Tongue (tissue), 1 donor: ENCODE measurements at regions not wholly inside any gene's neighbourhood (a gene's known extent, or its start where the extent isn't known, plus 50 kb on each side); places are given as distances from the start of the nearest gene placed in this dataset.
A peak's percentile ranks its signal among the peaks of the same experiment; 100 is the strongest.

Experiments used
- DNase-seq: peaks from one replicate; pipeline ENCODE4 v3.0.0-alpha.2; 2015

DNA sequence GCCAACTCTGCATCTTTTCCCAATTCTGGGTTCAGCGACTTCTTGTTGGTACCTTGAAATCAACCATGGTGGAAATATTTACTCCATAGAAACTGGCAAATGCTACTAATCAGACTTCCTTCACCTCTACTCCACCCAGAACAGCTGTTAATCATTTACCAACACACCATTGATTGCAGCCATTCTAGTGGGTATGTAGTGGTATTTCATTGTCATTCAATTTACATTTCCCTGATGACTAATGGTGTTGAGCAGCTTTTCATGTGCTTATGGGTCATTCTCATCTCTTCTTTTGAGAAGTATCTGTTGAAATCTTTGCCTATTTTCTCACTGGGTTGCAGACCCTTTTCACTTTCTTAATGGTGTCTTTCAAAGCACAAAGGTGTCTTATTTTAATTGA lies 122.4 kb upstream of the MSX2 start:
- no peak for DNase-seq

DNA sequence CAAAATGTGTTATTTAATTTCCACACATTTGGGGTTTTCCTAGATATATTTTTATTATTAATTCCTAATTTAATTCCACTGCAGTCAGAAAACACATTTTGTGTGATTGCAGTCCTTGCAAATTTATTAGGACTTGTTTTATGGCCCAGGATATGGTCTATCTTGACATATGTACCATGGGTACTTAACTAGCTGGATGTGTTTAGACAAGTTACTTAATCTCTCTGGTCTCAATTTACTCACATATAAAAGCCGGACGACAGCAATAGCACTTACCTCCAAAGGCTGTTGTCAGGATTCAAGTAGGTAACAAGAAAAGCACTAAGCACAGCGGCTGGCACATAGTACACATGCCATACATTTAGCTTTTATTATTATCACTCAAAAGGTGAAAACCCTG lies 118.2 kb upstream of the MSX2 start:
- DNase-seq: no peak

GRCh38 chr5:174606646-174607045 lies 117.7 kb upstream of the MSX2 start:
- no peak for DNase-seq

DNA sequence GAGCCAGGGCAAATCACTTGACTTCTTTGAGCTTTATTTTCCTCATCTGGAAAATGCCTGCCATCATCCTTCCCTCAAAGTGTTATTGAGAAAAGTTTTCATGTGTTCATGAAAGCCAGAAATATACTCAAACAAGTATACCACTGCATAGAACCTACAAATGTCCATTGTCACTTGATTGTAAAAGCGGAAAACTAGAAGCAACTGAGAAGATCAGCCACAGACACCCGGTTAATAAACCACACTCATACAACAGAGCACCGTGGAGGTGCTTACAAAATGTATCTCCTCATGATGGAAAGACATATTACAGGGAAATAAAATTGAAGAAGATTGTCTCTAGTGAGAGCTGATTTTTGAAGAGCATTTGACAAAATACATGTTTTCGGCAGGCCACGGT lies 117.2 kb upstream of the MSX2 start:
- no peak for DNase-seq

DNA sequence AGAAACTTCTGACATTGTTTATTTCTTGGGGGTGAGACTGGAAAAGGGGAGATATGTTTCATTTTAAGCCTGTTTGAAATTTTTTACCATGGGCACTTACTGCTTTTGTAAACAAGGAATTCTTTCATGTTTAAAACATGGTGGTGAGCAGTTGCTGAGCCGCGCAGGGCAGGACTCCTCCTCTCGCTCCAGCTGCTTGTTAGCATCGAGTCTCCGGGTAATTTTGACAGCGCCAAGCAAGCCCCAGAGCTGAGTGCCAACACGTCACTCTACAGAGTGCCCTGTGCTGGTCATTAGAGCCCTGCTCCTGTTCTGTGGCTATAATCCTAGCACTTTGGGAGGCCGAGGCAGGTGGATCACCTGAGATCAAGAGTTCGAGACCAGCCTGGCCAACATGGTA lies 116.5 kb upstream of the MSX2 start:
- peak; percentile 63 for DNase-seq

GRCh38 chr5:174608631-174609097 lies 115.7 kb upstream of the MSX2 start:
- no peak for DNase-seq

- DNase-seq: no peak
Measured at GRCh38 chr5:174609116-174609515, 115.3 kb upstream of the MSX2 start.

DNA sequence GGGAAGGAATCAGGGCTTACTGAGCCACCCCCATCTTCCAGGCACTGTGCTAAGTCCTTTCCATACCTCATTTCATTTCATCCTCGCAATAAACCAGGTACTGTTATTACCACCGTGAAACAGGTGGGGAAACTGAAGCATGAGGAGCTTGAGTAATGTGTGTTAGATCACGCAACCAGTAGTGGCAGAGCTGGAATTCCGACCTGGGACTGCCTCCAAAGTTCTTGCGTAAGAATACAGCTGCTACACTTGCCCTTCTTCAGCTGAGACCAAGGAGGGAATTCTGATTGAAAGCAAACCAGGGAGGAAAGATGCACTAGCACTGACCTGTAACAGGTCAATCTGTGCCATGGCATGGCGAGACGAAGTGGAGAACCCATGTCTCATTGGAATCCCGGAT lies 113.4 kb upstream of the MSX2 start:
- peak; percentile 39 for DNase-seq

DNA sequence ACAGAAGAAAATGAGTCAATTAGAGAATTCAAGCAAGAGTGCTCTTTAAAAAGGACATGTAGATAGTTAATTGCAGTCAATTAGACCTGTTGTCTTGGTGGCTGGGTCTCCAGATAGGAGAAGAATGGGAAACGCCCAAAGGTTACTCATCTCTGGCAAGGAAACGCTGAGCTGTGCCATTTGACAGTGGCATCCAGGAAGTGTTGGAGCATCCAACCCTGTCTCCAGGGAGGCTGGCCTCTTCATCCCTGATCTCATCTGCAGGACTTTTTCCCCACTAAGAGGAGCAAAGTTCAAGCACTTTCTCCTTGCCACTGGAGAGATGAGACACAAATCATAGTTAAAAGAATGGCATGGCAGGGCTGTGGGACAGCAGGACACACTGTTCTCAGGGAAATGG lies 111.7 kb upstream of the MSX2 start:
- DNase-seq: no peak

DNA sequence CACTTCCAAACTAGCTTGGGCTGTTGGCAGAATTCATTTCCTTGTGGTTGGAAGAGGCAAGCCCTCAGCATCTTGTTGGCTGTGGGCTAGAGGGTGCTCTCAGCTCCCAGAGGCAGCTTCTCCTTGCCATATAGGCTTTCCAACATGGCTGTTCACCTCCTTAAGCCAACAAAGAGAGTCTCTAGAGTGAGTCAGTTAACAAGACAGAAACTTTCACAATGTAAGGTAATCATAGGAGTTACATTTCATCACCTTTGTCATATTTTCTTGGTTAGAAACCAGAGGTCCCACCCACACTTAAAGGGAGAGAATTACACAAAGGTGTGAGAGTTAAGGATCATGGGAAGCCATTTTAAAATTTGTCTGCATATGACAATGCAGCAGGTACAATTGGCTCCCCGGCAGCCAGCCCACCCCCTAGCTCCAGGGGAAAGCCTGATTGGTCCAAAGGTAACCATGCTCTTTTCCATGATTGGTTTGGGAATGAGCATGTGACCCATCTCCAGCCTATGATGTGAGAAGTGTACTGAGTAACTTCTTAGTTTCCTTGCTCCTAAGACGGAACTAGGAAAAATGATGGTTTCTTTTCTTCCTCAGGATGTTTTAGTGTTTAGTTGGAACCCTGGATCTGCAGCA lies 109.8 kb upstream of the MSX2 start:
- no peak for DNase-seq

DNA sequence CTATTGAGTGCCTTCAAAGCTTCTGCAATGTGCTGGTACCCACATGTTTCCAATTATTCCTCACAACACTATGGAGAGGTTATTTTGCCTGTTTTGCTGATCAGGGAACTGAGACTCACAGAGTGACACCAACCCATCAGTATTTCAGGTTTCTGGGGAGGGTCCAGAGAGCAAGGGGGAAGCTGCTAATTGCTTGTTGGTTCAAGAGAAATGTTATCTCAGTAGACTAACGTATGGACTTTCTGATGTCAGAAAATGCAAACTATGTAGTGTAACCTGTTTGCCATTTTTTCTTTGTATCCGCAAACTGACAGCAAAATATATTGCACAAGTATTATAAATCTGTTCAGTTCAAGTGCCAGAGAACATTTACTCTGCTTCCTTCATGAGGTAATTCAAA lies 108.3 kb upstream of the MSX2 start:
- DNase-seq: no peak

DNA sequence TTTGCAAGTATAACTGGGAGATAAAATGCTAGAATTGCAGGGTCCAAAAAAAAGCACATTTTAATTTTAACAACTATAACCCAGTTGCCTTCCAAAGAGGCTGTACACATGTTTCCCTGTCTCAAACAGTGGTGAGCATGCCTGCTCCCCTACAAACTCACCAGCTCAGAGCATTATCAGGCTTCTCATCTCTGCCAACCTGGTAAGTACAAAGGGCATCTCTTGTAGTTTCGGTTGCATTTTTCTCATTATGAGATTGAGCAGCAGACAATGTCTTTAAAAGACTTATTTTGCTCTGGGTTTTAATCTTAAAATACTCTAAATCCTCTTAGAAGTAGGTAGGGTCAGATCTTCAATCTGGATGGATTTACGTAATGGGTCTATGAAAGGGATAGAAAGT lies 107.1 kb upstream of the MSX2 start:
- DNase-seq: no peak

- no peak for DNase-seq
Measured at GRCh38 chr5:174617910-174618309, 106.5 kb upstream of the MSX2 start.

GRCh38 chr5:174618589-174618988 lies 105.8 kb upstream of the MSX2 start:
- DNase-seq: peak; percentile 41

GRCh38 chr5:174622067-174622466 lies 102.3 kb upstream of the MSX2 start:
- DNase-seq: no peak

GRCh38 chr5:174623018-174623417 lies 101.4 kb upstream of the MSX2 start:
- no peak for DNase-seq

- DNase-seq: no peak
Measured at GRCh38 chr5:174623433-174624019, 100.9 kb upstream of the MSX2 start.

GRCh38 chr5:174624733-174625522 lies 99.5 kb upstream of the MSX2 start:
- no peak for DNase-seq

GRCh38 chr5:174625591-174626350 lies 98.6 kb upstream of the MSX2 start:
- peak; percentile 73 for DNase-seq

DNA sequence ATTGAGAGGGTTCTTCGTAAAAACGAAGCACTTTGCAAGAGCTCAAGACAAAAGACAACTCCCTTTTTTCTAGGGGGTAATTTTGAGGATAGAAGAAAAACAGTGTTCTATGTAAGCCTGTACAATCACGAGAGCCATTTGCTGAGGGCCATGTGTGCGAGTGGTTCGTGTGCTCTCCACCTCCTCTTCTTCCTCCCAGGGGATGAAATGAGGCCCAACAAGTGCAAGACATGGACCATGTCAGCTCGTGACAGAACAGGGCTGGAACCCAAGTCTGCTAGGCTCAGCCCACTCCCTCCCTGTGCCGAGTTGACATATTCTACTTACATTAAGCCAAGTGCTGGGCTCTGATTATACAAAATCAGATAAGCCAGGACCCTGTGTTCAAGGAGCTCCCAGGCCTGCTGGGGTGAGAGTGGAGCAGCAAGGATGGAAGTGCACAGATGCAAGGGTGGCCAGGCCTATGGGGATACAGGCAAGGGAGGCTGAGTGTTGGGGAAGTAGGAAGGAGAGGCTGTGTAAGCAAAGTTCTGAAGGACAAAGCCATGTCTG lies 97.9 kb upstream of the MSX2 start:
- peak; percentile 51 for DNase-seq

- DNase-seq: no peak
Measured at GRCh38 chr5:174636094-174636493, 88.3 kb upstream of the MSX2 start.

DNA sequence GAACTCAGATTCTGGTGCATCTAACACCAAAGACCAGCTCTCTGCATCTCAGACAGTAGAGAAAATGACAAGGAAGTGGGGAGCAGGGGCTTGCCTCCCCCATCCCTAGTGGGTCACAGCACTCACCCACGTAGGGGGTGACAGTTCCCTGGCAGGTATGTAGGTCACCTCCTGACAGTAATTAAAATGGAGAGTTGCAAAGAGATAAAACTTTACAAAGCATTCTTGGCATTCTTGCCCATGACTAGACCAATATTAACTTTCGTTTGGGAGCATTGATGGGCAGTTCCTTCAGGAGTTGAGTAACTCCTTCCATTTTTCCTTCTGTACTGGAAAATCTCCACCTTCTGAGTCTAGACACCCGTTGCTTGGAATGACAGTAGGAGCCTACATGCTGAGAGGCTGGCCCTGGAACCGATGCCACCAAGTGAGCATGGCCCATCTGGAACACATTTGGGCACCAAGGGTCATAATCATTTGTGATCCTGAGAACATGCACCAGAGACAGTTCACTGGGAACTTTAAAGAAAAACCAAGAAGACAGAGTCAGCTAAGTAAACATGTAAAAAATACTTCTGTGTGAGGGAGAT lies 81.5 kb upstream of the MSX2 start:
- DNase-seq: no peak
